Prostate gland (tissue), 1 donor: ENCODE measurements at regions not wholly inside any gene's neighbourhood (a gene's known extent, or its start where the extent isn't known, plus 50 kb on each side); places are given as distances from the start of the nearest gene placed in this dataset.

ENCODE experiments used
- POLR2A ChIP-seq: fragments of 450-650 bp; IDR thresholded peaks from one replicate; pipeline ENCODE4 v1.6.1; 2016; ENCODE audit warnings: antibody characterized with exemption, mild to moderate bottlenecking
- POLR2AphosphoS5 ChIP-seq: sonication (generic); formaldehyde crosslinking; IDR thresholded peaks from one replicate; pipeline ENCODE4 v1.6.1; 2017; ENCODE audit warnings: antibody characterized with exemption

DNA sequence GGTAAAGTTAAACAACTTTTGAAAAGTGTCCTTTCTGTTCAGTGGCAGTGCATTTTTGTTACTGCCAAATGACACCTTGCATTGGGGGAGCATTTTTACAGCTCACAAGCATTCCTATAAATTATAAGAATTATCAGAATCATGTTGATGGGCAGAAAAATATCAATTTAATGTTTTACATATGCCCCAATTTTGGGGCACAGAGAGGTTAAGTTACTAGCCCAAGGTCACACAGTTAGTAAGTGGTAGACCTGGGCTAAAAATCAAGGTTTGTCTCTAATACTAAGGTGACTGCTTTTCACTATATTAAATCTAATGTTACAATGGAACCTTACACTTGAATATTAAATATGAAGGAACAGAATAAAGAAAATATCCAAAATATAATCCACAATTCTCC, 180.1 kb upstream of the IVNS1ABP start:
- TF ChIP-seq POLR2A = no peak
- no peak for TF ChIP-seq POLR2AphosphoS5
